GM21576 (cell line): ENCODE measurements at regions not wholly inside any gene's neighbourhood (a gene's known extent, or its start where the extent isn't known, plus 50 kb on each side); places are given as distances from the start of the nearest gene placed in this dataset.
"Not testable (repeated sequence)": the region's sequence is repeated elsewhere in the genome, so short reads cannot be mapped to it uniquely, and the experiment has no call there.

ENCODE experiments used
- ATAC-seq: cut with Tn5 transposase; IDR thresholded peaks from one replicate; pipeline ENCODE4 v1.9.1; 2021; ENCODE audit warnings: mild to moderate bottlenecking, moderate library complexity; ENCODE audit not compliant: unreplicated experiment

DNA sequence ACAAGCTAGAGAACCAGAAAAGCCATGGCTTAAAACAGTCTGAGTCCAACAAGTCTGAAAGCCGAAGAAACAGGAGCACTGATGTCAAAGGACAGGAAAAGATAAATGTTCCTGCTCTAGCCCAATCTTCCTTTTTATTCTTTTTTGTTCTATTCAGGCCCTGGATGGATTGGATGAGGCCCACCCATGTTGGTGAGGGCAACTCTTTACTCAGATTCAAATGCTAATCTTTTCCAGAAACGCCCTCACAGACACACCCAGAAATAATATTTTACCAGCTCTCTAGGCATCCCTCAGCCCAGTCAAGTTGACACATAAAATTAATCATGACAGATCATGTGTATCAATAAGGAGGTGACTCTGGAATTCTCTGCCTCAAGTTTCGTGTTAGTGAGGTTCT is 1002.7 kb downstream of the STPG2 start:
- no peak for ATAC-seq

GRCh38 chr4:97141332-97141731 is 1001.9 kb downstream of the STPG2 start:
- ATAC-seq = not testable (repeated sequence)

DNA sequence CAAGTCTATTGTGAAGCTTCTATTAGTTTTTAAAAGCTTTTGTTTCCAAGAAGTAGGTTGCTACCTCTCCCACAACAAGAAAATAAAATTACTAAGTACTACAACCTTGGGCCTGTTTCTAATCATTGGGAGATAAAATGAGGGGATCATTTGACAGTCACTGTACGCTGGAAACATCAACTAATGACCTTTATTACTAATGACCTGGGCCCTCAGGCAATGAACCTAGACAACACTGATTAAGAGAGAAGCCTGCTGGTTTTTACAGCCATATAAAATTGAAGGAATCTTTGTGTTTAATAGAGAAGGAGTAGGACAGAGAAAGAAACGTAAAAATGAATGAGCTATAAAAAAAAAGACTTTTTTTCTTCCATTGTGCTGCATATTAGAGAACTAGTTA is 1000.9 kb downstream of the STPG2 start:
- ATAC-seq = no peak

GRCh38 chr4:97142893-97143292 is 1000.4 kb downstream of the STPG2 start:
- ATAC-seq = no peak

GRCh38 chr4:97144199-97144598 is 999.1 kb downstream of the STPG2 start:
- no peak for ATAC-seq

DNA sequence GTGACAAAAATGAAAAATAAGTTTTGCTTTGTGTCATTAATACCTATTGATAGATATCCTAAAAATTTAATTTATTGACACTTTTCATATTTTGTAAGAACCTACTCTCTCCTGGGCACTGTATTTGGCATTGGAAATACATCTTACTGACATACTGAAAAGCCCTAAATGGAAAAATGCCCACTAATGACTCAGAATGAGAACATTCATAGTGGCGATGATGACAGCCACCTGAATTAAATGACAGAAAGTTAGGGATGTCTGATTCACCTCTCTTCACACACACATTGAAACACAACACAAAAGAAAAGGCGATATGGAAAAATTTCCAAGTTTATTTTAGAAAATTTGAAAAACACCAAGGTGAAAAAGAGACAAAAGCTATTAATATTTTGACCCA is 992.3 kb downstream of the STPG2 start:
- no peak for ATAC-seq

GRCh38 chr4:97152149-97152548 is 991.1 kb downstream of the STPG2 start:
- no peak for ATAC-seq

DNA sequence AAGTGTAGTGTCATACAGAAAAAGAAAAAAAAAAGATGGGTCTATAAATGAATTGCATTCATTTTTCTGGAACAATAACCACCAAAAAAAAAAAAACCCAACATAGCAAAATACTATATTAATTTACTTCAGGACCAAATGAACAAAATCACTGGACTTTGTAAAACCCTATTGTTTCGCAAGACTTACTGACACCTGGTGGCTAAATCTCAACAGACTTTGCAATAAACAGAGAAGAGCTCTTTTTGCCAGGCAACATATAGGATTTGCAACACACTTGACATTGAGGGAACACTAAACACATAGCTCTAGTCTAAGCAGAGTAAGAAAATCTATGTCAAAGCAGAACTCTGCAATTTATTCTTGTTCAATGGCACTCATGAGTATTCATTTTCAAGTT is 990.2 kb downstream of the STPG2 start:
- ATAC-seq = no peak

DNA sequence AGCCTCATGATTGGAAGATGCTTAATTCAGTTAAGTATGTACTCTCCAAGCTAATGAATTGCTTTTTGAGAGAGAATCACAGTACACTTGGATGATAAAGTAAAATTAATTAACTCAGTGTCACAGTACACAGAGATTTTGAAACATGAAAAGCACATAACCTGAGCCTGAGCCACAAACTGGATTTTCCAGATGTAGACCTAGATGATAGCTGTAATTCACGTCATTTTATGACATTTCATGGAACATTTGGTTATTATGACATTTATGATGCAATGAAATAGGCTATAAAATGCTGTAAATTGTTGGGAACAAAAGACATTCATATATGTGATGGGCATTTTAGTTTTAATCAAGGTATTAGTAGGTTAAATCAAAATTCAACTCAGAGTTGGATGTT is 983.7 kb downstream of the STPG2 start:
- ATAC-seq = no peak

- no peak for ATAC-seq
Observed at GRCh38 chr4:97185233-97185632, 958.0 kb downstream of the STPG2 start.

GRCh38 chr4:97197106-97197505 is 946.2 kb downstream of the STPG2 start:
- no peak for ATAC-seq

DNA sequence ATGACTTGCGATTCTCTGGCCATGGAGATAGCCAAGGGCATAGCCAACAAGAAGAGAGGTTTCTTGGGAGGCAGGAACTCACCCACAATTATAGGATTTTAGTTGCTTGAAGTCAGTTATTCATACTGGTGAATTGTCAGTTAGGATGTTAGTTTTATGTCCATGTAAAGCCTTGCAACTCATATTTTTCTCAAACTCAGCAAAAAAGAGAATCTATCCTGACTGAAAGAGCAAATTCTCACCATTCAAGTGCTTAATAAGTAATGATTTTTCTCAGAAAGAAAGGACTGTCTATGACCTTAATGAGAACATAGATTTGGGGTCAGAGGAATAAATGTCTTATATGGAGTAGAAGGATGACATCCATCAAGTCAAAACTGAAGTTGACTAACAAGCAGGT is 934.5 kb downstream of the STPG2 start:
- ATAC-seq = no peak

- no peak for ATAC-seq
Observed at GRCh38 chr4:97215409-97215941, 927.8 kb downstream of the STPG2 start.

DNA sequence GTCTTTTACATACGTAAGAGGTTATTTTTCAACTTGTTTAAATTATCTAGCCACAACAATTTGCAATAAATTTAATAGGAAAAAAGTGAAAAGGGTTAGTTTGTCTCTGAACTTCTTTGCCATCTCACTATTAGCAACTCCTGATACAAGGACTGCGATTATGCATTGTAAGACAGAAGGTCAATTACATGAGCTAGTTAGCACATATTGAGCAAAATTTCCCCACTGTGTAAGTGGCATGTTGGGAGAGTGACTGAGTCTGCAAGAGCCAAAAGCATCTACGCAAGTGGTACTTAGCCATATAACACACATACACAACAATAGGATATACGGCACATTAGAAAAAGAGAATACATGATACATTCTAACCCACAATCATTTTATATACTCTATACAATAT is 927.2 kb downstream of the STPG2 start:
- no peak for ATAC-seq

- ATAC-seq = no peak
Observed at GRCh38 chr4:97235521-97235920, 907.8 kb downstream of the STPG2 start.

GRCh38 chr4:97238956-97239666 is 904.2 kb downstream of the STPG2 start:
- no peak for ATAC-seq

GRCh38 chr4:97239667-97239997 is 903.6 kb downstream of the STPG2 start:
- no peak for ATAC-seq

DNA sequence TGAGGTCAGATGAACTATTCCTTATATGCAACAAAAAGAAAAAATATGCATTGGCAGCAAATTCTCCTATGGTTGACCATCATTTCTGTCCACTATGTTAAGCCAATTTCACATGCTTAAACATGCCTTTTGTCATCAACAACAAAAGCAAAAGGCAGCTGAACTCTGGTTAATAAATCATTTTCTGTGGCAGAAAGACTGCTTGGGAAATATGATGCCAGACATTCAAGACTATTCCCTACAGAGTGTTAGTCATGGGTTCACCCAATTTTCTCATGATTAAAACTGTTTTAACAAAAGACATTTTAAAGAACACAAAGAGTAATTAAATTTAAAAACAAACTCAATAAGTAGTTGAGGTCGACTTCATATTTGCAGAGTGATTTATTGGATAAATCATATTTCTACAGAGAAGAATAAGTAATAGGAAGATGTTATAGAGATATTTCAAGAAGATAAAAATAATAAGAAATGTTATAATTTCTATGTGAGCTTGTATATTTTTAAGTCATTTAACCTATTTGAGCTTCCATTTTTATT is 890.6 kb downstream of the STPG2 start:
- no peak for ATAC-seq

- ATAC-seq = no peak
Observed at GRCh38 chr4:97262769-97263168, 880.5 kb downstream of the STPG2 start.

GRCh38 chr4:97270051-97270450 is 873.2 kb downstream of the STPG2 start:
- no peak for ATAC-seq

GRCh38 chr4:97279391-97279790 is 863.9 kb downstream of the STPG2 start:
- no peak for ATAC-seq

- ATAC-seq = no peak
Observed at GRCh38 chr4:97300561-97300960, 842.7 kb downstream of the STPG2 start.

- no peak for ATAC-seq
Observed at GRCh38 chr4:97305351-97305750, 837.9 kb downstream of the STPG2 start.
